HUES48 (cell line): ENCODE measurements at regions not wholly inside any gene's neighbourhood (a gene's known extent, or its start where the extent isn't known, plus 50 kb on each side); places are given as distances from the start of the nearest gene placed in this dataset.
"Not testable (repeated sequence)": the region's sequence is repeated elsewhere in the genome, so short reads cannot be mapped to it uniquely, and the experiment has no call there.

ENCODE experiments used
- H3K27ac ChIP-seq: one replicate; pipeline ENCODE4 v1.7.0; 2013; ENCODE audit warnings: low read depth, low read length, inconsistent platforms
- H3K27me3 ChIP-seq: 2 replicates; pipeline ENCODE4 v1.6.1; 2013; ENCODE audit warnings: mild to moderate bottlenecking, low read length; ENCODE audit not compliant: control insufficient read depth, insufficient read depth
- H3K36me3 ChIP-seq: 2 replicates; pipeline ENCODE4 v1.6.1; 2013; ENCODE audit warnings: low read length; ENCODE audit not compliant: control insufficient read depth, insufficient read depth
- H3K4me1 ChIP-seq: 2 replicates; pipeline ENCODE4 v1.6.1; 2013; ENCODE audit warnings: mild to moderate bottlenecking, low read length; ENCODE audit not compliant: control insufficient read depth, insufficient read depth
- H3K4me3 ChIP-seq: 2 replicates; pipeline ENCODE4 v1.5.1; 2013; ENCODE audit warnings: mild to moderate bottlenecking, low read depth, low read length
- H3K9ac ChIP-seq: 2 replicates; pipeline ENCODE4 v1.6.1; 2013; ENCODE audit warnings: mild to moderate bottlenecking, low read depth, low read length, moderate library complexity
- H3K9me3 ChIP-seq: 2 replicates; pipeline ENCODE4 v1.6.1; 2013; ENCODE audit warnings: low read length; ENCODE audit not compliant: control insufficient read depth, insufficient read depth

DNA sequence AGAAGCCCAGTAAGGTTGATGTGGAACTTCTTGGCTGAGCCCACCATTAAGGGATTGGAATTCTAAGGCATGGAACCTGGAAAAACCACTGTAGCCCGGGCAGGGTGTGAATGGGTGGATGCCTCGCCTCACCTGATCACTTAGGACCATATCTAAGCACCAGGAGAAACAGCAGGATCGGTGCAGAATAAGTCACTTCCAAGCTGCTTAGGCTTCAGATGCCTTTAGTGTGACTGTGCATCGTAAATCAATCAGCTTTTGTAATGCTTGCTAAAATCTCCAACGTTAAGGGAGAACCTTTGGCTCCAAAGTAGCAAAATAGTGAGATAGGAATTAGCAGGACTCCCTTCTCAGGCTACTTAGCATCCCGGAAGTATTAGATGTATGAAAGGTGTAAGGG lies 103.9 kb upstream of the MEGF10 start:
- H3K4me1 ChIP-seq: no peaks in the 10 kb centered on the region
- no peak overlapping the region for H3K27ac ChIP-seq
- H3K9ac ChIP-seq: no peak overlapping the region
- H3K4me3 ChIP-seq: no peak overlapping the region
- no peaks in the 10 kb centered on the region for H3K36me3 ChIP-seq
- H3K9me3 ChIP-seq: no peaks in the 10 kb centered on the region
- no peaks in the 10 kb centered on the region for H3K27me3 ChIP-seq

DNA sequence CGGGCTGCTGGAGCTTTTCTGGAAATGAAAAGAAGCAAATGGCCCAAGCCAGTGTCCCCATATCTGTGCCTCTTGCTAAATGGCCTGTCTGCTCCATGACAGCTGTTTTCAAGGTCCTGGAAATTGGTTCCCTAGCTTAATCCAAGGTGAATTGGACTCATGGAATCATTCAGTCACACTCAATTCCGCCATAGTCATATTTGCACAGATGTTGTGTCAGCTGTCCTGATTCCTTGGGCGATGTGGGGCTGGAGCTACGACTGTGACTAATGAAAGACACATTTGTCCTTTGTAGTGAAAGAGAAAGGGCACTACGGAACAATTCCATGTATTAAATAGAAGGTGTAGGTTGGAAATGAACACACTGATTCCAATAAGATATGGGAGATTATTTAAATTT lies 102.9 kb upstream of the MEGF10 start:
- no peaks in the 10 kb centered on the region for H3K27me3 ChIP-seq
- H3K36me3 ChIP-seq: no peaks in the 10 kb centered on the region
- H3K27ac ChIP-seq: no peak overlapping the region
- no peaks in the 10 kb centered on the region for H3K9me3 ChIP-seq
- H3K4me3 ChIP-seq: no peak overlapping the region
- no peak overlapping the region for H3K9ac ChIP-seq
- H3K4me1 ChIP-seq: no peaks in the 10 kb centered on the region

DNA sequence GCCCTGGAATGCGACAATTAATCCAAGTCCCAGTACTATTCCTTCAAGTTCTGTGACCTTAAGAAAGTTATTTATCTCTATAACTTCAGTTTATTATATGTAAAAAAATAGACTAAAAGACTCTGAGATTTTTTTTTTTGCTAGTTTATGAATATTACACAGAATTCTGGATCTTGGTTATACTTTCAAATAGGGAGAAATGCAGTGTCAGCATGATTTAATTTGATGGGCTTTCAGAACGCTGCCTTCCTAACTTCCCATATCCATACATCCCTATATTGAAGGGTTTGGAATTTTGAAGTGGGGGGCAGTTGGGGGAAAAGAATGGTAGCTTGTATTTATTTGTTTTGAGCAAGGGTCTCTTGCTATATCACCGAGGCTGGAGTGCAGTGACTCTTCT lies 98.4 kb upstream of the MEGF10 start:
- H3K36me3 ChIP-seq: no peaks in the 10 kb centered on the region
- no peak overlapping the region for H3K9ac ChIP-seq
- no peaks in the 10 kb centered on the region for H3K4me1 ChIP-seq
- no peaks in the 10 kb centered on the region for H3K27me3 ChIP-seq
- H3K9me3 ChIP-seq: no peaks in the 10 kb centered on the region
- no peak overlapping the region for H3K27ac ChIP-seq
- H3K4me3 ChIP-seq: no peak overlapping the region

DNA sequence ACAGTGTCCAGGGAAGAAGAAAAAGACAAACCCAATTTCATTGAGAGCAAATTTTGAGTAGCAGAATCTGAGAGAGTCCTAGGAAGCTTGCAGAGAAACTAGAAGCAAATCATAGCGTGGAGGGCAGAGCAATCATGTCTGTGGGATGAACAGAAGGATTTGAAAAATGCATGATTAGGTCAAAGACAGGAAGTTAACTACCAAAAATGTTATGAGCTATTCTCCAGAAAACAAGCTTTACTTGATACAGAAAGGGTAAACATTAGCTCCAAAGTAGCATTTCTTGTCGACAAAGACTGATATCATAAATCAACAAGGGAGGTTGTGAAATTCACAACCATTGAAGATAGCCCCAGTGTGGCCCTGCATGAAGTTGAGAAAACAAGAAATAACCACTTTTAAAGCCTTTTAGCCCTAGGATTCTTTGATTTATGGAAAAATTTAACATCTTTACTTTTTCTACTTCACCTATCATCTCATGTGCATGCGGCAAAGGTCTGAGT lies 97.7 kb upstream of the MEGF10 start:
- H3K4me1 ChIP-seq: no peaks in the 10 kb centered on the region
- no peak overlapping the region for H3K27ac ChIP-seq
- H3K9me3 ChIP-seq: no peaks in the 10 kb centered on the region
- H3K27me3 ChIP-seq: no peaks in the 10 kb centered on the region
- H3K4me3 ChIP-seq: no peak overlapping the region
- H3K9ac ChIP-seq: no peak overlapping the region
- H3K36me3 ChIP-seq: no peaks in the 10 kb centered on the region

DNA sequence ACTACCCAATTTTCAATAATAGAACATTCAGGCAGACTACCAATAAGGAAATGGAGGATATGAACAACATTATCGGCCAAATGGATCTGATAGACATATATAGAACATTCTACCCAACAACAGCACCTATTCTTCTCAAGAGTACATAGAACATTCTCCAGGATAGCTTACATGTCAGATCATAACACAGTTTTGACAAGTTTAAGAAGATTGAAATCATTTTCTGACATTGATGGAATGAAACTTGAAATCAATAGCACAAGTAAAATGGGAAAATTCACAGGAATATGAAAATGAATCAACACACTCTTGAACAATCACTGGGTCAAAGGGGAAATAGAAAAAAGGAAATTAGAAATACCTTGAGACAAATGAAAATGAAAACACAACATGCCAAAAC lies 94.6 kb upstream of the MEGF10 start:
- Histone ChIP-seq H3K27me3 (no peaks in the 10 kb centered on the region), H3K9ac (no peak overlapping the region), H3K4me1 (no peaks in the 10 kb centered on the region), H3K27ac (no peak overlapping the region), H3K36me3 (no peaks in the 10 kb centered on the region), H3K9me3 (no peaks in the 10 kb centered on the region), H3K4me3 (no peak overlapping the region)

DNA sequence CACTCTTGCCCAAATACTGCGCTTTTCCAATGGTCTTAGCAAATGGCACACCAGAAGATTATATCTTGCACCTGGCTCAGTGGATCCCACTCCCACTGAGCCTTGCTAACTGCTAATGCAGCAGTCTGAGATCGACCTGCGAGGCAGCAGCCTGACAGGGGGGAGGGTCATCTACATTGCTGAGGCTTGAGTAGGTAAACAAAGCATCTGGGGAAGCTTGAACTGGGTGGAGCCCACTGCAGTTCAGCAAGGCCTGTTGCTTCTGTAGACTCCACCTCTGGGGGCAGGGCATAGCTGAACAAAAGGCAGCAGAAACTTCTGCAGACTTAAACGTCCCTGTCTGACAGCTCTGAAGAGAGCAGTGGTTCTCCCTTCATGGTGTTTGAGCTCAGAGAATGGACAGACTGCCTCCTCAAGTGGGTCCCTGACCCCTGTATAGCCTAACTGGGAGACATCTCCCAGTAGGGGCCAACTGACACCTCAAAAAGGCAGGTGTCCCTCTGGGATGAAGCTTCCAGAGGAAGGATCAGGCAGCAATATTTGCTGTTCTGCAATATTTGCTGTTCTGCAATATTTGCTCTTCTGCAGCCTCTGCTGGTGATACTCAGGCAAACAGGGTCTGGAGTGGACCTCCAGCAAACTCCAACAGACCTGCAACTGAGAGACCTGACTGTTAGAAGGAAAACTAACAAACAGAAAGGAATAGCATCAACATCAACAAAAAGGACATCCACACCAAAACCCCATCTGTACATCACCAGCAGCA lies 93.0 kb upstream of the MEGF10 start:
- not testable (repeated sequence) for H3K9ac ChIP-seq, H3K27me3 ChIP-seq, H3K36me3 ChIP-seq, H3K4me1 ChIP-seq, H3K27ac ChIP-seq, H3K4me3 ChIP-seq, H3K9me3 ChIP-seq

DNA sequence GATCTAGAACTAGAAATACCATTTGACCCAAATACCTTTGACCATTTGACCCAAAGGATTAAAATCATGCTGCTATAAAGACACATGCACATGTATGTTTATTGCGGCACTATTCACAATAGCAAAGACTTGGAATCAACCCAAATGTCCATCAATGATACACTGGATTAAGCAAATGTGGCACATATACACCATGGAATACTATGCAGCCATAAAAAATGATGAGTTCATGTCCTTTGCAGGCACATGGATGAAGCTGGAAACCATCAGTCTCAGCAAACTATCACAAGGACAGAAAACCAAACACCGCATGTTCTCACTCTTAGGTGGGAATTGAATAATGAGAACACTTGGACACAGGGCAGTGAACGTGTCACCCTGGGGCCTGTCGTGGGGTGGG lies 87.9 kb upstream of the MEGF10 start:
- H3K36me3 ChIP-seq: not testable (repeated sequence)

DNA sequence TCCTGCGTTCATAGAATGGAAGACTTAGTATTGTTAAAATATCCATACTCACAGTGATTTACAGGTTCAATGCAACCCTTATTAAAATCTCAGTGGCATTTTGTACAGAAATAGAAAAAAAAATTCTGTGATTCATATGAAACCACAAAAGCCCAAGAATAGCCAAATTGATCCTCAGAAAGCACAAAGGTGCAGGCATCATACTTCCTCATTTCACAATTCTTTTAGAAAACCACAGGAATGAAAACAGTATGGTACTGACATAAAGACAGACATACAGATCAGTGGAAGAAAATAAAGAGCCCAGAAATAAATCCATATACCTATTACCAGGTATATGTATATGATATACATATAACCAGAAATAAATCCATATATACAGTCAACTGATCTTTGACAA lies 86.8 kb upstream of the MEGF10 start:
- H3K4me1 ChIP-seq: peaks cover 8% of the 10 kb centered on the region; the same call in 1 of the 2 replicates
- H3K4me3 ChIP-seq: no peak overlapping the region
- no peak overlapping the region for H3K9ac ChIP-seq
- H3K9me3 ChIP-seq: no peaks in the 10 kb centered on the region
- H3K27ac ChIP-seq: no peak overlapping the region
- H3K27me3 ChIP-seq: no peaks in the 10 kb centered on the region
- no peaks in the 10 kb centered on the region for H3K36me3 ChIP-seq

More for the DNA sequence above, 87.9 kb upstream of the MEGF10 start:
- not testable (repeated sequence) for H3K27me3 ChIP-seq, H3K27ac ChIP-seq, H3K9ac ChIP-seq, H3K4me1 ChIP-seq, H3K4me3 ChIP-seq, H3K9me3 ChIP-seq

DNA sequence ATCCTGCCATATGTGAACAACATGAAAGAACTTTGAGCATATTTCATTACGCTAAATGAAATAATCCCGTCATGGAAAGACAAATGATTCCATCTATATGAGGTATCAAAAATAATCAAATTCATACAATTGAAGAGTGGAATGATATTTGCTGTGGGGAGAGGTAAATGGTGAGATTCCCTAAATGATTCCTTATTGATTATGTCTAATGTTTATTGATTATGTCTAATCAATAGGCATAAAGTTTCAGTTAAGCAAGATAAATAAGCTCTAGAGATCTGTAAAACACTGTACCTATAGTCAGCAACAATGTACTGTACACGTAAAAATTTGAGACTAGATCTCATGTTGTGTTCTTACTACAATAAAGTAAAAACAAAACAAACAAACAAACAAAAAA lies 85.4 kb upstream of the MEGF10 start:
- H3K27me3 ChIP-seq: no peaks in the 10 kb centered on the region
- no peak overlapping the region for H3K9ac ChIP-seq
- no peaks in the 10 kb centered on the region for H3K9me3 ChIP-seq
- H3K4me3 ChIP-seq: no peak overlapping the region
- no peak overlapping the region for H3K27ac ChIP-seq
- peaks cover 8% of the 10 kb centered on the region; the same call in 1 of the 2 replicates for H3K4me1 ChIP-seq
- H3K36me3 ChIP-seq: no peaks in the 10 kb centered on the region

DNA sequence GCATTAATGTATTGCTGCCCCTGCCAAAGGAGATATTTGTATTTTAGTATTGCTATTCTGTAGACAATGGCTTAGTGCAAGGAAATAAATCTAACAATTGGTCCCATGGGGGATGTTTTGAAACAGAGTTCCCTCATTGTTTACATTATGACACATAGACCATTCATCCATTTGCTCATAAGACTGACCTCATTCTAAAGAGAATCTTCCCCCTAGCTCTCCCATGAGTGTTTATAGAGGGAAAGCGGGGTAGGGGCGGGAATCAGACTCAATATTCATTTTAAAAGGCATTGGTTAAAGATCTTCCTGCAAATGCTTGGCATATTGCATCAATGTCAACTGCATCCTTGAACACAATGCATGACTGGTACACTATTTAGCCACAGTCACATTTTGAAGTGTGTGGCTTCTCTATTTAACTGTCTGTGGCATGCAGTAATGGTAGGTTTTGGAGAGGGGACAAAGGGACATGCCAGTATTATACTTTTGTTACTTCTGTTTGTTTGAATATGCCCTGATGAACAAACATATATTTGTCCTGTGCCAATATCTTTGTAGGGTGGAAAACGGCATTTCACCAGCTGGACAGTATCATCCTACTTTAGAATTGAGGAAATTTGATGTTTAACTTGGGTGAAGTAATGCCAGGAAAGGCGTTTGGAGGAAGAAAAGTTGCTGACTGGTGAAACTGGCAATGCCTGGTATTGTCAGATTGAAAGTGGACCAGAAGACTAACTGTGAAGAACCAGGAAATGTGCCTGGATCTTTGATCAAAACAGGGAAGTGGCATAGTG lies 84.1 kb upstream of the MEGF10 start:
- H3K9me3 ChIP-seq: no peaks in the 10 kb centered on the region
- H3K27me3 ChIP-seq: no peaks in the 10 kb centered on the region
- no peak overlapping the region for H3K4me3 ChIP-seq
- no peak overlapping the region for H3K9ac ChIP-seq
- peaks cover 8% of the 10 kb centered on the region; the same call in 1 of the 2 replicates for H3K4me1 ChIP-seq
- H3K36me3 ChIP-seq: no peaks in the 10 kb centered on the region
- no peak overlapping the region for H3K27ac ChIP-seq

DNA sequence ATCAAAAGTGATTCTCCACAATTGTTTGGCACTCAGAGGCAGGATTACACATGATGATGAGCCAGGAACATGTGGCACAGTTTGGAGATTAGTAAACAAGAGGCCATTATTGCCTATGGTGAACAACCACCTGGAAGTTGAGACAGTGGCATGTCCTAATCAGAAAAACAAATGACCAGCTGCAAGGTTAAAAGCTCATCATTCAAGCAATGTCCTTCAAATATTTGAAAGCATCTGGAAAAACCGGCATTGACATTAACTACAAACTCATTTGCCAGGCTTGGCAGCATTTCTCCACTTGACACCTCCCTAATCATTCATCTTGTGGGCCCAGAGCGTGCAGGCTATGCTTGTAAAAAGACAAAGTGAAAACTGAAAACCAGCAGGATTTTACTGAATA lies 80.6 kb upstream of the MEGF10 start:
- Histone ChIP-seq H3K36me3 (no peaks in the 10 kb centered on the region), H3K27me3 (no peaks in the 10 kb centered on the region), H3K4me1 (peaks cover 8% of the 10 kb centered on the region; the same call in 1 of the 2 replicates), H3K9ac (no peak overlapping the region), H3K4me3 (no peak overlapping the region), H3K9me3 (no peaks in the 10 kb centered on the region; the same call in 1 of the 2 replicates), H3K27ac (no peak overlapping the region)
